GM12891 (cell line): ENCODE measurements at regions not wholly inside any gene's neighbourhood (a gene's known extent, or its start where the extent isn't known, plus 50 kb on each side); places are given as distances from the start of the nearest gene placed in this dataset.

Source experiments
- DNase-seq: peaks from one replicate; pipeline ENCODE4 v3.0.0; 2011; ENCODE audit warnings: low spot score; ENCODE audit not compliant: insufficient read length
- FAIRE-seq: peaks from 2 replicates; lab custom pipeline; 2011; peaks lifted over from hg19 to GRCh38; lab: Jason Lieb, UNC
- PAX5 ChIP-seq: IDR thresholded peaks from 2 replicates; pipeline ENCODE4 v1.6.1; 2011; ENCODE audit warnings: low read length, moderate library complexity, mild to moderate bottlenecking; ENCODE audit not compliant: insufficient read depth, severe bottlenecking
- POLR2A ChIP-seq: IDR thresholded peaks from 2 replicates; pipeline ENCODE4 v1.6.1; 2011; ENCODE audit warnings: low read depth, low read length, control low read depth
- POLR2AphosphoS5 ChIP-seq: IDR thresholded peaks from 2 replicates; pipeline ENCODE4 v1.6.1; 2011; ENCODE audit warnings: low read depth, low read length, control low read depth
- POU2F2 ChIP-seq: IDR thresholded peaks from 2 replicates; pipeline ENCODE4 v1.6.1; 2011; ENCODE audit warnings: low read depth, mild to moderate bottlenecking, control low read depth, low read length, moderate library complexity
- SPI1 ChIP-seq: IDR thresholded peaks from 2 replicates; pipeline ENCODE4 v1.6.1; 2011; ENCODE audit warnings: low read depth, low read length, control low read depth
- TAF1 ChIP-seq: IDR thresholded peaks from 2 replicates; pipeline ENCODE4 v1.6.1; 2011; ENCODE audit warnings: low read depth, low read length, control low read depth

DNA sequence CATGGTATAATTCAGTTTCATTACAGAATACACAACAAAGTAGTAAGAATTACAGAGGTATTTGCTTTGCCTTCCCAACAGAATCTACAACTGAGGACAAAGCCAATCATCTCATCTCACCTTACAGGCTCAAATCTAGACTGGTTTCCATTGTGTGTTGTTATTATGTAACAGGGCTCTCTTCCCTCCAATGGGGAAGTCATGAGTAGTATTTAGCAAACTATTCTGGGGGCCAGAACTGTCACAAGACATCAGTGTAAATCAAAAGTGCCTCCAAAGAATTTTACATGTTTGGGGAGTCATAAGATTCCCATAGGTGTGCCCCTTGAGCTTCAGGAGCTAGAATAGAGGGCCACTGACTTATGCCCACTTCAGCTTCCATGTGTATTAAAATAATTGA lies 187.0 kb upstream of the EDNRB start:
- no peak for DNase-seq
- FAIRE-seq, result no peak
- TF ChIP-seq POLR2A (no peak), POU2F2 (no peak), POLR2AphosphoS5 (no peak), TAF1 (no peak), PAX5 (no peak), SPI1 (no peak)

DNA sequence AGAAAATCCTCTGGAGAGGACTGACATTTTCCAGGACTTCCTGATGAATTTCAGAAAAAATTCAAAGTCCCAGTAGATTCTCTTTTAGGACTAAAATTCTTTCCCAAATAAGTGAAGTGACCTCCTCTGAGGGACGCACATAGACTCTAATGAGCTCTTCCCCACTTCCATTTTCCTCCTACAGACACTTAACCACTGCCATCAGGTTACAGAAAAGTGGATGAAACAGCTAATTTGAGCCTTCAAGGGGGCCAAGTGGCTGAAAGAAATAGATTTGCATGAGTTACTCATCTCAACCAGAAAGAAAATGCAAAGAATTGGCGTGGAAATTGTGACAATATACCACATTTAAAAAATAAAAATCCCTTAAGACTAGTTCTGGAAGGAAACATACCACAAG lies 185.3 kb upstream of the EDNRB start:
- DNase-seq (no peak), FAIRE-seq (no peak)
- TF ChIP-seq POU2F2 (no peak), TAF1 (no peak), PAX5 (no peak), SPI1 (no peak), POLR2A (no peak), POLR2AphosphoS5 (no peak)

DNA sequence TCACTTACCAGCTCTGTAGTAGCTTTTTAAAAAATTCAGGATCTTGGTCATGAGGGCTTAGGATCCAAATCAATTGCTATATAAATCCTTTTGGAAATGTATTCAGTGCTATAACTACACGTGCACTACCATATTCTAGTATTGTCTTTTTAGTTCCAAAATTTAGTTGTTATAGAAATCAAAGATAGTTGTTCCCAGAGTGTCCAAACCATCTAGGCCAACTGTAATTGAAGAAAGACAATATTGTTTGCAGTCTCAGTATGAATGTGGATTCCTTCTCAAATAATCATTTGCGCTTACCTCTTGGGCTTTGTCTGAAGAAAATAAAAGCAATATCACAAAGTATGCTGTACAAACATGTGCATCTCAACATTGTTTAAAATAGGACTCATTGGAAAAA lies 184.1 kb upstream of the EDNRB start:
- no peak for FAIRE-seq
- no peak for DNase-seq
- no peak for TF ChIP-seq PAX5
- no peak for TF ChIP-seq POLR2AphosphoS5
- no peak for TF ChIP-seq SPI1
- TF ChIP-seq POLR2A, result no peak

DNA sequence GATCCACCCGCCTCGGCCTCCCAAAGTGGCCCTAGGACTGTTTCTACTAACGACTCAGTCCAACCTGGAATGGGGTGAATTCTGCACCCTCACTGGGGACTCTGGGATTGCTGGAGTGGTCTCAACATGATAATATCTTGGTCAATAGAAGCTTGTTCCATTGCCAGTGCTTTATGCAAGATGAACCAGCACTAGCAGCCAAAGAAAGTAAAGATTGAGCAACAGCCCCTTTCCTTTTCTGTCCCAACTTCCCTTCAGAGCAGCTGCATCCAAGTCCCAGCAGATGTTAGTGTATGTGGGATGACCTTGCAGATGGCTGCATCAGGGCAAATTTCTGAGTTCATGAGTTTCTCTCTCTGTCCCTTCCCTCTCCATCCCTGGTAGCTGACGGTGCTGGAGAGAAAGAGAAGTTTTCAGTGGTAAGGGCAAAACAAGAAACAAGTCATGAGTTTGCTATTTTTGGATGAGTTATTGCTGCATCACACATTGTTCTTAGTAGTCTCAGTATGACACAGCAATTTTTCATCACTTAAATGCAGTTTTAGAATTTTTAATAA lies 183.6 kb upstream of the EDNRB start:
- TF ChIP-seq PAX5, result no peak
- TF ChIP-seq POLR2AphosphoS5, result no peak
- TF ChIP-seq SPI1, result no peak
- TF ChIP-seq POLR2A, result no peak
- TF ChIP-seq POU2F2, result no peak
- TF ChIP-seq TAF1, result no peak
- DNase-seq (no peak), FAIRE-seq (no peak)

DNA sequence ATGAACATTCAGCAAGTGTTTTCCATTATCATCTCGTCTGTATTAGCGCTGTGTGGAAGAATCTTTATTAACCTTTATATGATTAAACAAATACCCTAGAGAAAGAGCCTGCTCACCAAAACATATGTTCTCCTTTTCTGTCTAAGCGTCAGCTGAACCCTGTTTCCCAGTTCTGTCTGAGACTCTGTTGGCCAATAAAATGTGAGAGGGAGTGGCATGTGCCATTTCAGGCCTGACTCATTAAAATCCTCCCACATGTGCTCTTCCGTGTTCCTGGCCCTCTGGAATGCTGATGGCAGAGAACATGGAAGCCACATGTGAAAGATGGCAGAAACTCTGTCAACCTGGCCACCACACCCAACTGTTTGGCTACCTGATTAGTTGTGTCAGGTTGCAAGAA lies 181.9 kb upstream of the EDNRB start:
- FAIRE-seq, result no peak
- no peak for TF ChIP-seq PAX5
- no peak for TF ChIP-seq SPI1
- no peak for TF ChIP-seq POLR2A
- TF ChIP-seq POLR2AphosphoS5, result no peak
- TF ChIP-seq TAF1, result no peak
- no peak for TF ChIP-seq POU2F2
- DNase-seq, result no peak

DNA sequence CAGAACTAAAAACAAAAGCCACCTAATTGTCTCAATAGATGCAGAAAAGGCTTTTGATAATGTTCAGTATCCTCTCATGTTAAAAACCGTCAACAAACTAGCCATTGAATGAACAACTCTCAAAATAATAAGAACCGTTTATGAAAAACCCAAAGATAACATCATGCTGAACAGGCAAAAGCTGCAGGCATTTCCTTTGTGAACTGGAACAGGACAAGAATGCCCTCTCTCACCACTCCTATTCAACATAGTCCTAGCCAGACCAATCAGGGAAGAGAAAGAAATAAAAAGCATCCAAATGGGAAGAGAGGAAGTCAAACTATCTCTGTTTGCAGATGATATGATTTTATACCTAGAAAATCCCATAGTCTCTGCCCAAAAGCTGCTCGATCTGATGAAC lies 179.6 kb upstream of the EDNRB start:
- TF ChIP-seq POLR2AphosphoS5 (no peak), PAX5 (no peak), POU2F2 (no peak)
- DNase-seq (no peak), FAIRE-seq (no peak)

DNA sequence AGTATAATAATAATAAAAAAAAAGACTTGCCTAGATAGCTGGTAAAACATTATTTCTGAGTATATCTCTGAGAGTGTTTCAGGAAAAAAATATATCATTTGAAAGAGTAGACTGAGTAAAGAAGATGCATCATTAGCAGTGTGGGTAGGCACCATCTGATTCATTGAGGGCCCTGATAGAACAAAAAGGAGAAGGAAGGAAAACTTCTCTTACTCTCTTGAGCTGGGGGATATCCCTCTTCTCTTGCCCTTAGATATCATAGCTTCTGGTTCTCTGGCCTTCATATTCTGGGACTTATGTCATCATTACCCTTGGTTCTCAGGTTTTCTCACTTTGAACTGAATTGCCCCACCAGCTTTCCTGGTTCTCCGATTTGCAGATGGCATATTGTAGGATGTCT lies 177.6 kb upstream of the EDNRB start:
- FAIRE-seq, result no peak
- no peak for DNase-seq
- TF ChIP-seq PAX5 (no peak), SPI1 (no peak), POU2F2 (no peak), POLR2A (no peak), POLR2AphosphoS5 (no peak), TAF1 (no peak)

DNA sequence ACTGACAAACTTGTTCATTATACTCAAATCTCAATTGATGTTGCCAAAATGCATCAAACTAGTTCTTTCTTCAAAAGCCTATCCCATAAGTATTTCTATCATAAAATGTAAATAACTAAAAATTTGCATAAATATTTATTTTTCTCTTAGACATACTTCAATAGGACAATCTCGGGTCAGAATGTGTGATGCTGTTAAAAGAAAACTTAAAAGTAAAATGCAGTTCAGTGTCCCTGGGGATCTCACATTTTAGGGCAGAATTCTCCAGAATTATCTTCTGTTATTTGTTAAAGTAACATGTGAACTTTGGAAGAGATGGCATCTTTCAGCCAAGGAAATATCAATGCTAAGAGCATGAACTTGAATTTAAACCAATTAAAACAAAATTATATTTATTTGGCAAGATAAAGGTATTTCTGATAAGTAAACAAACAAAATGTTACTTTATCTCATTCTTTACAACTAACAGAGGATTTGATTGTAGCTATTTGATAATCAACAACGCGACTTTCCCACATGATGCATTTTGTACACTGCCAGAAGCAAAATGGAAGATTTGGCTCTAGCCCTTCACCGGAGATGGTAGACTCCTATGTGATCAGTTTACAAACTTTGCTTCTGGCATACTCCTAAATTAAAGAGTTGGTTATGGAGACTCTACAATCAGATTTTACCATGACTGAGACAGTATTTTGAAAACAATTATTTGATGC lies 169.5 kb upstream of the EDNRB start:
- DNase-seq, result no peak
- no peak for TF ChIP-seq TAF1
- no peak for TF ChIP-seq POLR2A
- no peak for TF ChIP-seq POU2F2
- no peak for TF ChIP-seq POLR2AphosphoS5
- TF ChIP-seq PAX5, result no peak
- TF ChIP-seq SPI1, result no peak
- no peak for FAIRE-seq

DNA sequence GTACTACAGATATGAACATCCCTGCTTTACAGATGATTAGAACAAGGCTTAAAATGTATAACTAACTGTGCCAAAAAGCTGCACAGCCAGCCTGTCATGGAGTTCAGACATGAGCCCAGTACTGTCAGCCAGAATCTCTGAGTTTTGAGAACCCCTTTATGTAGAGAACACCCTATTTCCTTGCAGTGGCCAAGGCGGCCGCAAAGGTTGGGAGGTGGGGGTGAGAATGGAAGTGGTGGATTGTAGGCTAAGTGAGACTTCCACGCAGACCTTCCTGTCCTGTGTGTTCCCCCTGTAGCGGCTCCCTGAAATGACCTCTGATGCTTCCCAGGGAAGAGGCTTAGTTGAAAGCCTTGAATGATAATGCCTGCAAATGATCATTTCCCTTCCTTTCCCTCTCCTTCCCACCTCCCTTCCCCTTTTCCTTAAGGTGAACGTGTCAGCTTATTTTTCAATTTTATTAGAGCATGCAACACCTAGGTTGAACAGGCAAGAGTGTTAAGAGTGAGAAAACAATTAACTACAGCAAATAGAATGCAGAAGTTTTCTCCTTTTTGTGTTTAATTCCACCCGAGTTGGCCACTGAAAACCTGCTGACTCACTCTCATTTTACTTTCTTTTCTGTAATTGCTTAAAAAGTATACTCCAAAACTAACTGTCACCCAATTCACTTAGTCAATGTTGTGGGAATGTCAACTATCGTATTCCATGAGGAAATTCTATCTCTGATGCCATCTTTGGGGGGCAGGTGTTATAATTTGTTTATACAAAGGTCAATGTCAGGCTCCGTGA lies 167.0 kb upstream of the EDNRB start:
- FAIRE-seq (no peak), DNase-seq (no peak)
- TF ChIP-seq TAF1 (no peak), POLR2AphosphoS5 (no peak), POU2F2 (no peak), POLR2A (no peak), SPI1 (no peak), PAX5 (no peak)

DNA sequence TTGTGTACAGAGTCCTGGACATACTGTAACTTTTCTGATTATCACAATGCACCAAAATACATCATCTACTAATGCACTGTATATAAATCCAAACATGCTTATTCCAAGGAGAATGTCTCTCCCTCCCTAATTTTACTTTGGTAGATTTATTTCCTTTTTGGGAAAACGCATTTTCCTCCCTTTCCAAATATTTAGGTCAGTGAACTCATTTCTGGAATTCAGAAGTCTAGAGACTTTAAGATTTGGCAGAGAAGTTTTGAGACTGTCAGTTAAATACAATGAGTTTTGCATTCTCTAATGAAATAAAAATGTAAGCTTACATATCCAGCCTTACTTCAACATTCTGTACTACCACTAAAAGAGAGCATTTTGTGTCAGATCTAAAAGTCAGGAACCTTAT lies 165.8 kb upstream of the EDNRB start:
- TF ChIP-seq TAF1, result no peak
- no peak for TF ChIP-seq POLR2A
- TF ChIP-seq POLR2AphosphoS5, result no peak
- no peak for TF ChIP-seq PAX5
- TF ChIP-seq POU2F2, result no peak
- FAIRE-seq (no peak), DNase-seq (no peak)
